OCI-LY7 (cell line): ENCODE measurements at regions not wholly inside any gene's neighbourhood (a gene's known extent, or its start where the extent isn't known, plus 50 kb on each side); places are given as distances from the start of the nearest gene placed in this dataset.

Source experiments
- BruUV-seq: library from RNA; stranded (reverse); fragments of 400-500 nt; replicated peaks from 2 replicates; lab custom pipeline; 2021; lab: Mats Ljungman, UMichigan
- CTCF ChIA-PET: fragments of 300-600 bp; sonication (Branson Sonifier 250); formaldehyde crosslinking; loops from one replicate; lab custom pipeline; 2022; ENCODE audit warnings: antibody characterized with exemption; ENCODE audit not compliant: unreplicated experiment; lab: Charles Lee
- POLR2A ChIA-PET: fragments of 300-600 bp; sonication (Branson Sonifier 250); formaldehyde crosslinking; loops from one replicate; lab custom pipeline; 2022; ENCODE audit warnings: antibody characterized with exemption; lab: Charles Lee
- DNase-seq: peaks from one replicate; pipeline ENCODE4 v3.0.0-alpha.2; 2015; ENCODE audit warnings: low spot score
- H2AFZ ChIP-seq: fragments of 200-600 bp; sonication (generic), shearing (Covaris generic); 2 replicates; pipeline ENCODE4 v1.6.1; 2014; ENCODE audit warnings: mild to moderate bottlenecking, antibody characterized with exemption, low read length, moderate library complexity
- H3K27ac ChIP-seq: fragments of 200-600 bp; sonication (generic); 2 replicates; pipeline ENCODE4 v1.5.1; 2014; ENCODE audit warnings: mixed run types, low read depth, mild to moderate bottlenecking, moderate library complexity, low read length, inconsistent platforms; ENCODE audit not compliant: poor library complexity, severe bottlenecking
- H3K36me3 ChIP-seq: fragments of 200-600 bp; sonication (generic); 2 replicates; pipeline ENCODE4 v1.6.1; 2014; ENCODE audit warnings: mild to moderate bottlenecking, antibody characterized with exemption, low read length, moderate library complexity, mixed read lengths; ENCODE audit not compliant: insufficient read depth
- H3K4me1 ChIP-seq: fragments of 200-600 bp; sonication (generic); 2 replicates; pipeline ENCODE4 v1.5.1; 2014; ENCODE audit warnings: mild to moderate bottlenecking, low read length; ENCODE audit not compliant: insufficient read depth, poor library complexity, severe bottlenecking
- H3K4me2 ChIP-seq: fragments of 200-600 bp; sonication (generic); 2 replicates; pipeline ENCODE4 v1.6.1; 2014; ENCODE audit warnings: mild to moderate bottlenecking, low read length
- H3K4me3 ChIP-seq: fragments of 200-600 bp; sonication (generic); 2 replicates; pipeline ENCODE4 v1.5.1; 2014; ENCODE audit warnings: mild to moderate bottlenecking, low read depth, low read length; ENCODE audit not compliant: poor library complexity, severe bottlenecking
- H3K79me2 ChIP-seq: fragments of 200-600 bp; sonication (generic); 2 replicates; pipeline ENCODE4 v1.6.1; 2016; ENCODE audit warnings: low read depth, mild to moderate bottlenecking, low read length, moderate library complexity, mixed read lengths; ENCODE audit not compliant: insufficient read depth
- H3K9me2 ChIP-seq: fragments of 200-600 bp; sonication (generic); 2 replicates; pipeline ENCODE4 v1.6.1; 2016; ENCODE audit warnings: mild to moderate bottlenecking, low read length, mixed read lengths; ENCODE audit not compliant: insufficient read depth
- H3K9me3 ChIP-seq: fragments of 200-600 bp; sonication (generic); 2 replicates; pipeline ENCODE4 v1.6.1; 2014; ENCODE audit warnings: mild to moderate bottlenecking, mixed run types, low read length, mixed read lengths
- H4K20me1 ChIP-seq: fragments of 200-600 bp; sonication (generic); 2 replicates; pipeline ENCODE4 v1.6.1; 2014; ENCODE audit warnings: mild to moderate bottlenecking, antibody characterized with exemption, low read length, moderate library complexity, mixed read lengths; ENCODE audit not compliant: insufficient read depth
- CTCF ChIP-seq: fragments of 200-600 bp; sonication (generic); conservative IDR thresholded peaks from 2 replicates; pipeline ENCODE4 v1.5.1; 2014; ENCODE audit warnings: mild to moderate bottlenecking, antibody characterized with exemption, low read length, moderate library complexity, mixed read lengths
- EZH2phosphoT487 ChIP-seq: fragments of 200-600 bp; sonication (generic); IDR thresholded peaks from 2 replicates; pipeline ENCODE4 v1.6.1; 2018; ENCODE audit warnings: low read depth, borderline replicate concordance, mild to moderate bottlenecking, mixed run types, antibody characterized with exemption, low read length, moderate library complexity, mixed read lengths
- intact Hi-C: fragments of 100-400 bp; cut with micrococcal nuclease; formaldehyde crosslinking; loops from one replicate; pipeline ENCODE4 v1.10.0; 2022; ENCODE audit not compliant: unreplicated experiment

- Histone ChIP-seq H3K4me2 (no peak overlapping the region), H3K27ac (no peak overlapping the region), H3K79me2 (no peaks in the 10 kb centered on the region), H3K36me3 (no peaks in the 10 kb centered on the region), H3K4me1 (no peaks in the 10 kb centered on the region), H3K9me2 (no peaks in the 10 kb centered on the region), H3K4me3 (no peak overlapping the region), H3K9me3 (no peaks in the 10 kb centered on the region), H2AFZ (no peak overlapping the region), H4K20me1 (no peaks in the 10 kb centered on the region)
- TF ChIP-seq CTCF (no peak), EZH2phosphoT487 (no peak)
- no peak for DNase-seq
- intact Hi-C loops = no loop called here
- ChIA-PET POLR2A (interaction anchor here (0.9 kb wide), 2 partner anchors 44 to 240 kb away, joined by 5 to 6 read pairs; no protein-coding TSS in a partner anchor), CTCF (no interaction called here)
- no TSS peak for BruUV-seq
These were observed 142.8 kb upstream of the STK17B start for GRCh38 chr2:196314157-196314556.

- Histone ChIP-seq H3K9me3 (no peaks in the 10 kb centered on the region), H3K27ac (no peak overlapping the region), H3K79me2 (no peaks in the 10 kb centered on the region), H3K4me3 (no peak overlapping the region), H3K36me3 (no peaks in the 10 kb centered on the region), H3K4me1 (no peaks in the 10 kb centered on the region), H3K9me2 (no peaks in the 10 kb centered on the region), H3K4me2 (no peak overlapping the region), H2AFZ (no peak overlapping the region), H4K20me1 (no peaks in the 10 kb centered on the region)
- BruUV-seq = no TSS peak
- TF ChIP-seq CTCF (no peak), EZH2phosphoT487 (no peak)
- DNase-seq = no peak
- ChIA-PET CTCF (no interaction called here), POLR2A (interaction anchor here (0.9 kb wide), 2 partner anchors 44 to 241 kb away, joined by 5 to 6 read pairs; no protein-coding TSS in a partner anchor)
- intact Hi-C loops = no loop called here
These were observed 143.4 kb upstream of the STK17B start for GRCh38 chr2:196314780-196315179.

- ChIA-PET CTCF (no interaction called here), POLR2A (interaction anchor here (0.6 to 1.2 kb wide), 3 partner anchors 11 to 134 kb away, joined by 4 to 5 read pairs (median 5); no protein-coding TSS in a partner anchor)
- no peak for DNase-seq
- Histone ChIP-seq H3K36me3 (no peaks in the 10 kb centered on the region), H3K9me3 (no peaks in the 10 kb centered on the region), H3K4me3 (no peak overlapping the region), H3K9me2 (no peaks in the 10 kb centered on the region), H2AFZ (no peak overlapping the region), H3K79me2 (no peaks in the 10 kb centered on the region), H3K4me2 (no peak overlapping the region), H4K20me1 (no peaks in the 10 kb centered on the region), H3K4me1 (no peaks in the 10 kb centered on the region), H3K27ac (no peak overlapping the region)
- BruUV-seq = no TSS peak
- no peak for TF ChIP-seq CTCF
- TF ChIP-seq EZH2phosphoT487 = no peak
- intact Hi-C loops = no loop called here
These were observed 144.1 kb upstream of the STK17B start for GRCh38 chr2:196315388-196316049.
